OCI-LY1 (cell line): ENCODE measurements at regions not wholly inside any gene's neighbourhood (a gene's known extent, or its start where the extent isn't known, plus 50 kb on each side); places are given as distances from the start of the nearest gene placed in this dataset.

ENCODE experiments used
- H2AFZ ChIP-seq: fragments of 200-600 bp; sonication (generic), shearing (Covaris generic); 2 replicates; pipeline ENCODE4 v1.6.0; 2014; ENCODE audit warnings: antibody characterized with exemption, mild to moderate bottlenecking, low read length
- H3F3A ChIP-seq: fragments of 200-600 bp; sonication (generic), shearing (Covaris generic); 2 replicates; pipeline ENCODE4 v1.6.0; 2014; ENCODE audit warnings: mild to moderate bottlenecking, antibody characterized with exemption, low read length, moderate library complexity; ENCODE audit not compliant: insufficient read depth
- H3K27ac ChIP-seq: fragments of 200-600 bp; sonication (generic); 2 replicates; pipeline ENCODE4 v1.5.1; 2014; ENCODE audit warnings: low read length, mixed run types, mild to moderate bottlenecking, low read depth; ENCODE audit not compliant: poor library complexity, severe bottlenecking
- H3K27me3 ChIP-seq: fragments of 200-600 bp; sonication (generic); 2 replicates; pipeline ENCODE4 v1.6.0; 2014; ENCODE audit warnings: antibody characterized with exemption, mild to moderate bottlenecking, low read length, moderate library complexity; ENCODE audit not compliant: insufficient read depth
- H3K36me3 ChIP-seq: fragments of 200-600 bp; sonication (generic); 2 replicates; pipeline ENCODE4 v1.6.1; 2014; ENCODE audit warnings: mild to moderate bottlenecking, antibody characterized with exemption, low read length, moderate library complexity, mixed read lengths; ENCODE audit not compliant: insufficient read depth
- H3K4me1 ChIP-seq: fragments of 200-600 bp; sonication (generic); 2 replicates; pipeline ENCODE4 v1.5.1; 2014; ENCODE audit warnings: mild to moderate bottlenecking, low read length, moderate library complexity; ENCODE audit not compliant: insufficient read depth, severe bottlenecking
- H3K4me2 ChIP-seq: fragments of 200-600 bp; sonication (generic), shearing (Covaris generic); 2 replicates; pipeline ENCODE4 v1.6.1; 2014; ENCODE audit warnings: low read length
- H3K4me3 ChIP-seq: fragments of 200-600 bp; sonication (generic); 2 replicates; pipeline ENCODE4 v1.5.1; 2014; ENCODE audit warnings: low read length, low read depth, mild to moderate bottlenecking, mixed read lengths; ENCODE audit not compliant: poor library complexity, severe bottlenecking
- H3K79me2 ChIP-seq: fragments of 200-600 bp; shearing (Covaris generic); 2 replicates; pipeline ENCODE4 v1.6.1; 2016; ENCODE audit warnings: mixed run types, low read length, mixed read lengths; ENCODE audit not compliant: insufficient read depth
- H3K9ac ChIP-seq: fragments of 200-600 bp; sonication (generic), shearing (Covaris generic); 2 replicates; pipeline ENCODE4 v1.6.1; 2014; ENCODE audit warnings: mild to moderate bottlenecking, low read length, mixed read lengths
- H3K9me2 ChIP-seq: fragments of 200-600 bp; sonication (generic), shearing (Covaris generic); 2 replicates; pipeline ENCODE4 v1.6.1; 2014; ENCODE audit warnings: low read depth, mild to moderate bottlenecking, low read length, mixed read lengths
- H3K9me3 ChIP-seq: fragments of 200-600 bp; shearing (Covaris generic); 2 replicates; pipeline ENCODE4 v1.6.1; 2014; ENCODE audit warnings: low read length, mixed read lengths
- H4K20me1 ChIP-seq: fragments of 200-600 bp; sonication (generic), shearing (Covaris generic); 2 replicates; pipeline ENCODE4 v1.6.0; 2016; ENCODE audit warnings: mild to moderate bottlenecking, low read length; ENCODE audit not compliant: insufficient read depth
- CTCF ChIP-seq: fragments of 200-600 bp; sonication (generic), shearing (Covaris generic); IDR thresholded peaks from 2 replicates; pipeline ENCODE4 v1.5.1; 2017; ENCODE audit warnings: mild to moderate bottlenecking, antibody characterized with exemption, low read length, moderate library complexity, mixed read lengths
- EZH2 ChIP-seq: fragments of 200-600 bp; sonication (generic), shearing (Covaris generic); IDR thresholded peaks from 2 replicates; pipeline ENCODE4 v1.8.0; 2017; ENCODE audit warnings: borderline replicate concordance, mixed run types, mild to moderate bottlenecking, antibody characterized with exemption, low read length, moderate library complexity, mixed read lengths

- Histone ChIP-seq H3K9me2 (no peaks in the 10 kb centered on the region), H3K27ac (no peak overlapping the region), H3K4me2 (no peak overlapping the region), H3K36me3 (no peaks in the 10 kb centered on the region), H3K4me1 (no peaks in the 10 kb centered on the region), H3K4me3 (no peak overlapping the region), H3F3A (no peaks in the 10 kb centered on the region), H3K27me3 (no peaks in the 10 kb centered on the region), H3K9me3 (no peaks in the 10 kb centered on the region), H4K20me1 (no peaks in the 10 kb centered on the region), H3K79me2 (no peaks in the 10 kb centered on the region), H2AFZ (no peak overlapping the region), H3K9ac (no peak overlapping the region)
- TF ChIP-seq CTCF = no peak
Observed at GRCh38 chr3:180835501-180835900, 77.0 kb upstream of the FXR1 start.

- Histone ChIP-seq H3K4me3 (no peak overlapping the region), H3K9me2 (no peaks in the 10 kb centered on the region), H3K79me2 (no peaks in the 10 kb centered on the region), H3K9ac (no peak overlapping the region), H3K9me3 (no peaks in the 10 kb centered on the region), H3K36me3 (no peaks in the 10 kb centered on the region), H3K4me2 (no peak overlapping the region), H3K4me1 (no peaks in the 10 kb centered on the region), H4K20me1 (no peaks in the 10 kb centered on the region), H3K27ac (no peak overlapping the region), H3F3A (no peaks in the 10 kb centered on the region), H3K27me3 (no peaks in the 10 kb centered on the region), H2AFZ (no peak overlapping the region)
- no peak for TF ChIP-seq CTCF
- TF ChIP-seq EZH2 = no peak
Observed at GRCh38 chr3:180836766-180837165, 75.7 kb upstream of the FXR1 start.

- H3K9ac ChIP-seq = no peak overlapping the region
- H3K9me2 ChIP-seq = no peaks in the 10 kb centered on the region
- no peak overlapping the region for H3K4me3 ChIP-seq
- no peaks in the 10 kb centered on the region for H3K4me1 ChIP-seq
- H3K4me2 ChIP-seq = no peak overlapping the region
- H3K27ac ChIP-seq = no peak overlapping the region
- H3K27me3 ChIP-seq = no peaks in the 10 kb centered on the region
- no peak overlapping the region for H2AFZ ChIP-seq
- no peaks in the 10 kb centered on the region for H3K9me3 ChIP-seq
- H4K20me1 ChIP-seq = no peaks in the 10 kb centered on the region
- H3K36me3 ChIP-seq = no peaks in the 10 kb centered on the region
- H3F3A ChIP-seq = no peaks in the 10 kb centered on the region
- H3K79me2 ChIP-seq = no peaks in the 10 kb centered on the region
- no peak for TF ChIP-seq EZH2
- TF ChIP-seq CTCF = no peak
Observed at GRCh38 chr3:180854887-180855286, 57.6 kb upstream of the FXR1 start.
